GM19099 (cell line): ENCODE measurements at regions not wholly inside any gene's neighbourhood (a gene's known extent, or its start where the extent isn't known, plus 50 kb on each side); places are given as distances from the start of the nearest gene placed in this dataset.

Experiments used
- POLR2A ChIP-seq: IDR thresholded peaks from 3 replicates; pipeline ENCODE4 v1.6.1; 2011; ENCODE audit warnings: low read depth; ENCODE audit not compliant: insufficient read length; ENCODE audit errors: extremely low read depth

DNA sequence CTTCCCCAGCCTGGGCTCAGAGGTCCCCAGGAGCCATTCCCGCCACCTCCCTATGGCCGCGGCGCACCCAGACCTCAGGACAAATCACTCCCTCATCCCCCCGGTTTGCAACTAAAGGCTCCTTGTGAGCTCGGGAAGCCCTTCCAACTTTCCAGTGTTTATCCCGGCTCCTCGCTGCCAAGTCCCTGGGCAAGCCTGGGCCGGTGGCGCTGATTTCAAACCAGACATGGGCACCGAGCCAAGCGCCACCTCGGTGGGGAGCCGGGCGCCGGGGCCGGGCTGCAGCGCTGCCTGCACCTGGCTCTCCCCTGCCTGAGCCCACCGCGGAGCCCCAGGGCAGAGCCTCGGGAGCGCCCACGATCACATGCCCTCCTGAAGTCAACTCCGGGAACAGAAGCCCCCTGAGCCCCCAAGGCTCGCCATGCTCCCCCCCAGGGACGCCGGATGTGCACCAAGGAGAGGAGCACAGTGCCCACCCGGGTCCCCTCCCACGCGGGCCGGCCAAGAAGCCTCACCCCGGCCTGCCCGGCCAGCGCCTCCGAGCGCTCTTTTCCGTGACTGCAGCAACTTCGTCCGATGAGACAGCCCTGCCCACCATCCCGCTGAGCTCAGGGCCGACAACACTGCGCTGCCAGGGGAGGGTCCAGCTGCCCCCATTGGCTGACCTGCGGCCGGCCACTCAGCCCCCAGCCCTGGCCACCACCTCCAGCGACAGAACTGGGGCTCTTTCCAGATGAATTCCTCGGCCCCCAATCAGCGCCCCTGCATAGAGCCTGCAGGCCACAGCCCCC, 50.0 kb downstream of the NCOR2 start:
- TF ChIP-seq POLR2A, result no peak

GRCh38 chr12:124516850-124517249, 50.6 kb downstream of the NCOR2 start:
- TF ChIP-seq POLR2A, result no peak

DNA sequence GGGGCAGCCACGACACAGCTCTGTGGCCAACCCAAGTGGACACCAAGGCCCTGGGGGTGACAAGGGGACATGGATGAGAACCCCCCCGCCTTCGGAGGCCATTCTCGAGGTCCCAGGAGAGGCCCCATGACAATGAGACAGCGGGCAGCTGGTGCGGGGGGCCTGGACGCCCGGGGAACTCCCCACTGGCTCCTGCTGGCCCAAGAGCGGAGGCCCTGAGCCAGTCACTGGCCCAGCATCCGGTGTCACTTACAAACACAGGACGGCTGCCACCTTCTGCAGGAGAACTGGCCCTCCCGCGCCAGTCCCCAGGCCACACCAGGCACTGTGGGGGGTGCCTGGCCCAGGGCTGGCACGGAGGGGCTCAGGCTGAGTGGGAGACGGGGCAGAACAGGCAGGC, 51.4 kb downstream of the NCOR2 start:
- no peak for TF ChIP-seq POLR2A

DNA sequence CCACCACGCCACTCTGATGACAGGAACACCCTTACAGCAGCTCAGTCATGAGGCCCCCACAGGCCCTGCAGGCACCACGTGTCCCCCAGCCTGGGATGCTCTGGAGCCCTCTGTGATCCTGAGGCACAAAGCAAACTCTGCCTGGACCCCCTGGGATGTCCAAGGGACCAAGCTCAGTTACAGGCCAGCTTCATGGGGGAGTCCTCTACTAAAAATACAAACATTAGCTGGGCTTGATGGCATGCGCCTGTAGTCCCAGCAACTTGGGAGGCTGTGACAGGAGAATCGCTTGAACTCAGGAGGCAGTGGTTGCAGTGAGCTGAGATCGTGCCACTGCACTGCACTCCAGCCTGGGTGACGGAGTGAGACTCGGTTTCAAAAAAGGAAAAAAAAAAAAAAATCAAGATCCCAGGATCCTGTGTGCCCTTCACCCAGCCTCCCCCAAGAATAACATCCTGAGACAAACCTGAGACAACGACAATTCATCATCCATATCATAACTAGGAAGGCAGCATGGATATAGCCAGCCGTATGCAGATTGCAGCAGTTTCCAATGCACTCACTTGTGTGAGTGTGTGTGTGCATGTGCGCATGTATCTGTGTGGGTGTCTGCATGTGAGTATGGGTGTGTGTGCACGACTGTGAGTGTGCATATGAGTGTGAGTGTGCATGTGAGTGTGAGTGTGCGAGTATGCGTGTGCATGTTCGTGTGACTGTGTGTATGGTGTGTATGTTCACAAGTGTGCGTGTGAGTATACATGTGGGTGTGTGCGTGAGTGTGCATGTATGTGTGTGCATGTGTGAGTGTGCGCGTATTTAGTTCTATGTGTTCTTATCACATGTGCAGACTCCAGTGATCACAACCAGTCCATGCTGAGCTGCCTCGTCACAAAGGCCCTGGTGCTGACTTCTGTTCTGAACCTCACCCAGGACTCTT, 52.1 kb downstream of the NCOR2 start:
- no peak for TF ChIP-seq POLR2A

- no peak for TF ChIP-seq POLR2A
Observed at GRCh38 chr12:124514145-124514995, 53.0 kb downstream of the NCOR2 start.

GRCh38 chr12:124513297-124513867, 54.0 kb downstream of the NCOR2 start:
- TF ChIP-seq POLR2A, result no peak

DNA sequence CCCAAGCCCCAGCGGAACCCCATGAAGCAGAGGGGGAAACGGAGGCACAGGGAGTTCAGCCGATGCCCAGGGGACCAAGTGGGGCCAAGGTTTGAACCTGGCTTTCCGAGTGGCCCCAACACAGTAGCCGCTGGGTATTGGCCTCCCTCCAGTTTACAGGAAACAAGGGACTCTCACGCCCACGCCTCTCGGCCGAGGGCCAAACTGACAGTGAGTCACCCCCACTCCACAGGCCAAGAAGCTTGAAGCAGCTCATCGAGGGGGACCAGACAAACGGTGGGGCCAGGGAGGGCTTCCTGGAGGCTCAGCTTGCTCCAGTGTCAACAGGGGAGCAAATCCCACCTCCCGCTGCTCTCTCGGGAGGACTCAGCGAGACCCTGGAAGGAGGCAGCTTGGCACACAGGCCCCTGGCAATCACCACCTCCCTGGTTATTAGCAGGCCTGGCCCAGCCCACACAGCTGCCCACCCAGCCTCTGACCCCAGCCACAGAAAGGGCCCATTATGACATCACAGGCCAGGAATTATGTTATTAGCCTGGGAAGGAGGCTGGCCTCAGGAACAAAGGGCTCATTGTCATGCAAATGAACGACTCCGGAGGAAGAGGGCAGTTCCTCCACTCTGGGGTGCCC, 54.6 kb downstream of the NCOR2 start:
- TF ChIP-seq POLR2A, result no peak

- no peak for TF ChIP-seq POLR2A
Observed at GRCh38 chr12:124511259-124511985, 56.0 kb downstream of the NCOR2 start.

- no peak for TF ChIP-seq POLR2A
Observed at GRCh38 chr12:124510301-124510970, 57.0 kb downstream of the NCOR2 start.

- no peak for TF ChIP-seq POLR2A
Observed at GRCh38 chr12:124509676-124510300, 57.6 kb downstream of the NCOR2 start.

DNA sequence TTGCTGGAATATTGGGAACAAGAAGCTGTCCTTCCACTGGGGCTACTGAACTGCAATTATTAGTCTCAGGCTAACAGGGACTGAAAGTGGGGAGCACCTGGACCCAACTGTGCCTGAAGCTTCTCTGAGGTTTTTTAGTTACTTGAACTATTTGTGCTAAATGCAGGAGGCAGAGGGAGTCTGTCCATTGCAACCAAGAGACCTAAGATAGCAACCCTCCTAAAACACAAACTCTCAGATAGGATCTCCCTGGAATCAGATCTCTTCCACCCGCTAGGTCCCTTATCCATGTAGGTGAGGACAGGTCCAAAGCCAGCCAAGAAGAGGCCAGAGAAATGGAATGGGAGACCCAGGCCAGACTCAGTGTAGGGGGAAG, 58.1 kb downstream of the NCOR2 start:
- no peak for TF ChIP-seq POLR2A

- no peak for TF ChIP-seq POLR2A
Observed at GRCh38 chr12:124508381-124509079, 58.9 kb downstream of the NCOR2 start.
